ENCODE measurements at regions not wholly inside any gene's neighbourhood (a gene's known extent, or its start where the extent isn't known, plus 50 kb on each side); places are given as distances from the start of the nearest gene placed in this dataset.

GRCh38 chr2:18861951-18862350 is 272.6 kb upstream of the NT5C1B start:
- no peak for ATAC-seq

GRCh38 chr2:18860179-18860578 is 270.8 kb upstream of the NT5C1B start:
- ATAC-seq = no peak

- no peak for ATAC-seq
These were observed 267.4 kb upstream of the NT5C1B start for GRCh38 chr2:18856765-18857164.

GRCh38 chr2:18855027-18855426 is 265.7 kb upstream of the NT5C1B start:
- no peak for ATAC-seq

- ATAC-seq = peak in 1 of 2 donors; percentile 43
These were observed 260.6 kb upstream of the NT5C1B start for GRCh38 chr2:18849841-18850578.

- ATAC-seq = no peak
These were observed 259.3 kb upstream of the NT5C1B start for GRCh38 chr2:18848646-18849045.

- ATAC-seq = no peak
These were observed 256.6 kb upstream of the NT5C1B start for GRCh38 chr2:18845854-18846445.

GRCh38 chr2:18842836-18843235 is 253.5 kb upstream of the NT5C1B start:
- ATAC-seq = no peak

- no peak for ATAC-seq
These were observed 252.1 kb upstream of the NT5C1B start for GRCh38 chr2:18841248-18842150.

GRCh38 chr2:18837240-18837639 is 247.9 kb upstream of the NT5C1B start:
- ATAC-seq = no peak

GRCh38 chr2:18836436-18836835 is 247.1 kb upstream of the NT5C1B start:
- ATAC-seq = no peak

- ATAC-seq = no peak
These were observed 246.4 kb upstream of the NT5C1B start for GRCh38 chr2:18835787-18836186.

GRCh38 chr2:18834341-18834740 is 245.0 kb upstream of the NT5C1B start:
- ATAC-seq = no peak

- no peak for ATAC-seq
These were observed 244.6 kb upstream of the NT5C1B start for GRCh38 chr2:18833941-18834340.

- ATAC-seq = no peak
These were observed 242.6 kb upstream of the NT5C1B start for GRCh38 chr2:18831916-18832510.

- ATAC-seq = no peak
These were observed 241.6 kb upstream of the NT5C1B start for GRCh38 chr2:18830962-18831361.

- no peak for ATAC-seq
These were observed 240.6 kb upstream of the NT5C1B start for GRCh38 chr2:18829976-18830375.

GRCh38 chr2:18829251-18829902 is 240.0 kb upstream of the NT5C1B start:
- no peak for ATAC-seq

GRCh38 chr2:18828296-18828695 is 238.9 kb upstream of the NT5C1B start:
- ATAC-seq = no peak

GRCh38 chr2:18825838-18826237 is 236.5 kb upstream of the NT5C1B start:
- no peak for ATAC-seq

GRCh38 chr2:18824915-18825314 is 235.5 kb upstream of the NT5C1B start:
- ATAC-seq = no peak

- no peak for ATAC-seq
These were observed 235.0 kb upstream of the NT5C1B start for GRCh38 chr2:18824325-18824790.

GRCh38 chr2:18821431-18821830 is 232.1 kb upstream of the NT5C1B start:
- ATAC-seq = no peak

All from activated CD4-positive, CD25-positive, alpha-beta regulatory T cell treated with anti-CD3 and anti-CD28 coated beads, Interleukin-2, amount 50 U/mL, for 24 hours (primary cell).